PFSK-1 (cell line): ENCODE measurements at regions not wholly inside any gene's neighbourhood (a gene's known extent, or its start where the extent isn't known, plus 50 kb on each side); places are given as distances from the start of the nearest gene placed in this dataset.

ENCODE experiments used
- POLR2AphosphoS5 ChIP-seq: IDR thresholded peaks from 2 replicates; pipeline ENCODE4 v1.6.1; 2012; ENCODE audit warnings: low read depth, mild to moderate bottlenecking, control low read depth, low read length, moderate library complexity
- REST ChIP-seq, 2 experiments: IDR thresholded peaks; 2 replicates each; pipeline versions ENCODE4 v1.6.1 to v1.8.0; 2011 to 2012; ENCODE audit warnings: low read depth in 2 of 2, low read length in 2 of 2, control low read depth in 1 of 2, inconsistent platforms in 1 of 2, mild to moderate bottlenecking in 1 of 2, moderate library complexity in 1 of 2; ENCODE audit not compliant: insufficient read depth in 1 of 2

GRCh38 chr2:118279005-118279404, 190.7 kb downstream of the INSIG2 start:
- TF ChIP-seq POLR2AphosphoS5 = no peak
- TF ChIP-seq REST (IDR thresholded peaks at IDR 0.05; ENCODE audit: insufficient read depth in 1 of 2, low read depth in 2 of 2, low read length in 2 of 2) = no peak
